CD14-positive monocyte (primary cell): ENCODE measurements at regions not wholly inside any gene's neighbourhood (a gene's known extent, or its start where the extent isn't known, plus 50 kb on each side); places are given as distances from the start of the nearest gene placed in this dataset.

ENCODE experiments used
- DNase-seq, 3 donors: peaks; one replicate each; pipeline ENCODE4 v3.0.0-alpha.2; 2011 to 2022
- H2AFZ ChIP-seq: 2 replicates; pipeline ENCODE4 v1.6.0; 2012; ENCODE audit warnings: mild to moderate bottlenecking, low read depth, low read length, inconsistent platforms; ENCODE audit not compliant: insufficient read depth, poor library complexity, severe bottlenecking
- H3K27ac ChIP-seq, 2 donors: 1 replicate in 1 of 2; 2 replicates in 1 of 2; pipeline ENCODE4 v1.5.1; 2012 to 2013; ENCODE audit warnings: low read length in 2 of 2, control low read depth in 1 of 2, inconsistent platforms in 1 of 2, low read depth in 1 of 2, mild to moderate bottlenecking in 1 of 2
- H3K27me3 ChIP-seq, 2 donors: one replicate each; pipeline versions ENCODE4 v1.6.0 to v1.6.1; 2011 to 2013; ENCODE audit warnings: low read length in 2 of 2; ENCODE audit not compliant: control insufficient read depth in 2 of 2, insufficient read depth in 2 of 2
- H3K36me3 ChIP-seq, 2 donors: replicated peaks in 1 of 2; 1 replicate in 1 of 2; 2 replicates in 1 of 2; pipeline versions ENCODE4 v1.5.1 to v1.6.1; 2012 to 2013; ENCODE audit warnings: low read length in 2 of 2, control low read depth in 1 of 2, inconsistent platforms in 1 of 2, mild to moderate bottlenecking in 1 of 2; ENCODE audit not compliant: insufficient read depth in 2 of 2, control insufficient read depth in 1 of 2
- H3K4me1 ChIP-seq, 2 donors: 1 replicate in 1 of 2; 2 replicates in 1 of 2; pipeline versions ENCODE4 v1.5.1 to v1.6.1; 2012 to 2013; ENCODE audit warnings: low read length in 2 of 2, control low read depth in 1 of 2, inconsistent platforms in 1 of 2, mild to moderate bottlenecking in 1 of 2, moderate library complexity in 1 of 2; ENCODE audit not compliant: insufficient read depth in 2 of 2, control insufficient read depth in 1 of 2
- H3K4me2 ChIP-seq: replicated peaks from 2 replicates; pipeline ENCODE3; 2012; ENCODE audit warnings: low read length, moderate library complexity, mild to moderate bottlenecking; ENCODE audit not compliant: poor library complexity, severe bottlenecking; ENCODE audit errors: extremely low read depth
- H3K4me3 ChIP-seq, 3 experiments: fragments of 200-600 bp in 1 of 3; sonication (generic) in 1 of 3; replicated peaks in 1 of 3; 1 replicate in 2 of 3; 2 replicates in 1 of 3; pipeline ENCODE4 v1.5.1; 2011 to 2013; ENCODE audit warnings: low read length in 3 of 3, mild to moderate bottlenecking in 3 of 3, control low read depth in 2 of 3, low read depth in 2 of 3, inconsistent platforms in 1 of 3, moderate library complexity in 1 of 3
- H3K79me2 ChIP-seq: 2 replicates; pipeline ENCODE4 v1.6.0; 2012; ENCODE audit warnings: mild to moderate bottlenecking, control low read depth, inconsistent platforms, low read length, moderate library complexity; ENCODE audit not compliant: insufficient read depth
- H3K9ac ChIP-seq: 2 replicates; pipeline ENCODE4 v1.6.0; 2017; ENCODE audit warnings: low read length, mild to moderate bottlenecking; ENCODE audit not compliant: insufficient read depth, poor library complexity, severe bottlenecking
- H3K9me3 ChIP-seq, 2 donors: replicated peaks in 1 of 2; 1 replicate in 1 of 2; 2 replicates in 1 of 2; pipeline versions ENCODE4 v1.5.1 to v1.6.1; 2012 to 2013; ENCODE audit warnings: low read length in 2 of 2, control low read depth in 1 of 2; ENCODE audit not compliant: control insufficient read depth in 1 of 2, insufficient read depth in 1 of 2
- H4K20me1 ChIP-seq: 2 replicates; pipeline ENCODE4 v1.6.0; 2012; ENCODE audit warnings: mild to moderate bottlenecking, low read length, control low read depth, moderate library complexity; ENCODE audit not compliant: insufficient read depth
- H3K27ac Mint-ChIP-seq, 7 donors: one replicate each; pipeline ENCODE4 v1.8.0; 2020; ENCODE audit warnings: mild to moderate bottlenecking in 7 of 7, mixed read lengths in 7 of 7, moderate library complexity in 6 of 7, inconsistent platforms in 2 of 7
- H3K27me3 Mint-ChIP-seq, 3 donors: one replicate each; pipeline ENCODE4 v1.8.0; 2021 to 2022; ENCODE audit warnings: low read depth in 3 of 3, mild to moderate bottlenecking in 3 of 3, mixed read lengths in 3 of 3, moderate library complexity in 3 of 3, inconsistent platforms in 1 of 3
- H3K36me3 Mint-ChIP-seq, 2 donors: one replicate each; pipeline ENCODE4 v1.8.0; 2020; ENCODE audit warnings: mixed read lengths in 2 of 2, inconsistent platforms in 1 of 2, mild to moderate bottlenecking in 1 of 2
- H3K4me1 Mint-ChIP-seq: one replicate; pipeline ENCODE4 v1.8.0; 2020; ENCODE audit warnings: mild to moderate bottlenecking, mixed read lengths
- H3K4me3 Mint-ChIP-seq, 2 donors: one replicate each; pipeline ENCODE4 v1.8.0; 2020; ENCODE audit warnings: mild to moderate bottlenecking in 2 of 2, mixed read lengths in 2 of 2, moderate library complexity in 1 of 2
- H3K9me3 Mint-ChIP-seq, 7 donors: one replicate each; pipeline ENCODE4 v1.8.0; 2020 to 2022; ENCODE audit warnings: mixed read lengths in 7 of 7, mild to moderate bottlenecking in 6 of 7, moderate library complexity in 6 of 7, inconsistent platforms in 2 of 7
- CTCF ChIP-seq: fragments of 200-600 bp; IDR thresholded peaks from one replicate; pipeline ENCODE4 v1.8.0; 2022; ENCODE audit warnings: antibody characterized with exemption, mild to moderate bottlenecking
- WGBS: methylation state at CpG from one replicate; pipeline ENCODE4 v1.1.5; 2013; ENCODE audit warnings: missing lambda C conversion rate; ENCODE audit not compliant: insufficient coverage; 5-methylcytosine and 5-hydroxymethylcytosine counted together
- intact Hi-C, 2 donors: fragments of 100-400 bp; cut with micrococcal nuclease; formaldehyde crosslinking; loops; one replicate each; pipeline versions ENCODE4 v1.15.0 to v1.15.1; 2023

DNA sequence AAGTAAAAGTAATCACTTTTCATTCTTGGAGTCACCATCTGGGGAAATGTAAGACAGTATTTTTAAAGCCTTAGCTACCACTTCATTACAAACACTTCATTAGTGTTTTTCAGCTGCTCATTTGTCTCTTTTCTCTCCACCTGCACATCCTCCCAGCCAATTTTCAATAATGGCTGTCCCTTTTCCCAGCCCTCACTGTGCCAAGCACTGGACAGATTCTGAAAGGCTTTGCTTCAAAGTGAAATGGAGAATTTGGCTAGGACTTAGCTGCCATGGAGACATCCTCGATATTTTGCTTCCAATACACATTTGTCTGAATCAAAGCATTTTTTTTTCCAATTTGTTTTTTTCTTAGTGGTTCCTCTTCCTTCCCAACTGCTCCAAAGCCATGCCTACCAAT, 272.4 kb upstream of the NRXN1 start:
- no peaks in the 10 kb centered on the region for H3K27me3 Mint-ChIP-seq
- no peaks in the 10 kb centered on the region for H3K4me1 Mint-ChIP-seq
- H4K20me1 ChIP-seq = no peaks in the 10 kb centered on the region
- no peaks in the 10 kb centered on the region for H3K27me3 ChIP-seq
- no peaks in the 10 kb centered on the region for H3K4me1 ChIP-seq
- H3K4me3 Mint-ChIP-seq = no peak overlapping the region
- H3K79me2 ChIP-seq = no peaks in the 10 kb centered on the region
- WGBS = no CpG with 5 or more reads among the region's 1 CpG
- H3K27ac ChIP-seq = no peak overlapping the region
- no peak overlapping the region for H3K9ac ChIP-seq
- intact Hi-C loops = no loop called here
- no peak overlapping the region for H2AFZ ChIP-seq
- DNase-seq = no peak
- no peaks in the 10 kb centered on the region for H3K36me3 ChIP-seq
- H3K36me3 Mint-ChIP-seq = no peaks in the 10 kb centered on the region
- peaks cover 0 to 6% (median 0%) of the 10 kb centered on the region in 7 donors for H3K9me3 Mint-ChIP-seq
- no peak for TF ChIP-seq CTCF
- H3K4me3 ChIP-seq = no peak overlapping the region
- H3K9me3 ChIP-seq = peaks cover 3 to 6% of the 10 kb centered on the region in 2 donors
- no peak overlapping the region for H3K4me2 ChIP-seq
- no peak overlapping the region for H3K27ac Mint-ChIP-seq

DNA sequence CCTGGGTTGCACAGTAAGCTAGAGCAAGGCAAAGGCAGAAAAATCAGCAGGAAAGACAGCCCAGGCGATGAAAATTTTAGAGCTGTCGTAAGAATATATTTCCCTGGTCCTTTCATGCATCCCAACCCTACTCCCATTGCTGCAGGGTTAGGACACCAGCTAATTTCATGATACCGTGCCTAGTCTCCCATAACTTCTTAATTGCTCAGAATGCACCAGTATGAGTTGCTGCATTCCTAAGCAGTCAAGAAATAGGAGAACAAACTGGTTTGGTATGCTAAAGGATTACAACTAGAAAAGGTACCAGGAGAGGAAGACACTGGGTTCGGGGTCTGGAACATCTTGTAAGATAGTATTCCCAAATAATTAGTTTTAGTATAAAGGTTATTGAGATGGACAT, 269.4 kb upstream of the NRXN1 start:
- no peak for TF ChIP-seq CTCF
- H3K4me1 ChIP-seq = no peaks in the 10 kb centered on the region
- Mint-ChIP-seq H3K9me3 (peaks cover 0 to 8% (median 0%) of the 10 kb centered on the region in 7 donors), H3K36me3 (no peaks in the 10 kb centered on the region), H3K4me3 (no peak overlapping the region), H3K4me1 (no peaks in the 10 kb centered on the region), H3K27ac (no peak overlapping the region), H3K27me3 (no peaks in the 10 kb centered on the region)
- H4K20me1 ChIP-seq = no peaks in the 10 kb centered on the region
- intact Hi-C loops = no loop called here
- no peaks in the 10 kb centered on the region for H3K79me2 ChIP-seq
- no peak overlapping the region for H3K4me2 ChIP-seq
- no peaks in the 10 kb centered on the region for H3K36me3 ChIP-seq
- no peaks in the 10 kb centered on the region for H3K27me3 ChIP-seq
- no peak for DNase-seq
- H3K9me3 ChIP-seq = peaks cover 0 to 6% of the 10 kb centered on the region in 2 donors
- WGBS = 79% methylated on average over 2 of the region's 4 CpGs
- no peak overlapping the region for H2AFZ ChIP-seq
- no peak overlapping the region for H3K9ac ChIP-seq
- H3K4me3 ChIP-seq = no peak overlapping the region
- H3K27ac ChIP-seq = no peak overlapping the region
